ENCODE measurements at regions not wholly inside any gene's neighbourhood (a gene's known extent, or its start where the extent isn't known, plus 50 kb on each side); places are given as distances from the start of the nearest gene placed in this dataset.

DNA sequence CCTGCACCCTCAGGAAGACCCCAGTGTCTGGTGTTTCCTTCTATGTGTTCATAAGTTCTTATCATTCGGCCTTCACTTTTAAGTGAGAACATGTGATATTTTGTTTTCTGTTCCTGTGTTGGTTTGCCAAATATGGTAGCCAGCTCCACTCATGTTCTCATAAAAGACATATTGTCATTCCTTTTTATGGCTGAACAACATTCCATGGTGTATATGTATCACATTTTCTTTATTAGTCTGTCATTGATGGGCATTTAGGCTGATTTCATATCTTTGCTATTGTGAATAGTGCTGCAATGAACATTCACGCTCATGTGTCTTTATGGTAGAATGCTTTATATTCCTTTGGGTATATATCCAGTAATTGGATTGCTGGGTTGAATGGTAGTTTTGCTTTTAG is 645.1 kb downstream of the SLC16A7 start:
- DNase-seq (ENCODE audit: low spot score): no peak

DNA sequence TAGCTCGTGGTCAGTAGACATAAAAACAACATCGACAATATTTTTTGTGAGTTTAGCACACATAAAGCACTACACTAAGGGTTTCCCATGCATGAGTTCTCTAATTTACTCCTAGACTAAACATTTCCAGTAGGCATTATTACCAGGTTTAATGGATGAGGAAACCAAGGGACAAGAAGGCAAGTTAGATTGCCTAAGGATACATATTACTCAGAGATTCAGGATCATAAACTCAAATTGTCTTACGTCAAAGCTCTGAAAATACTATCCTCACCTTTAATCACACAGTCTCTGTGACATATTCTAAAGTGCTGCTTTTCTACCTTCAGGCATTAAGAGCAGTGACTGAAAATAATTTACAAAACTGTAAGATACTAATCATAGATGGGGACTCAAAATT is 655.3 kb downstream of the SLC16A7 start:
- DNase-seq (ENCODE audit: low spot score): no peak

- DNase-seq (ENCODE audit: low spot score): no peak
Measured at GRCh38 chr12:60252359-60253096, 656.7 kb downstream of the SLC16A7 start.

DNA sequence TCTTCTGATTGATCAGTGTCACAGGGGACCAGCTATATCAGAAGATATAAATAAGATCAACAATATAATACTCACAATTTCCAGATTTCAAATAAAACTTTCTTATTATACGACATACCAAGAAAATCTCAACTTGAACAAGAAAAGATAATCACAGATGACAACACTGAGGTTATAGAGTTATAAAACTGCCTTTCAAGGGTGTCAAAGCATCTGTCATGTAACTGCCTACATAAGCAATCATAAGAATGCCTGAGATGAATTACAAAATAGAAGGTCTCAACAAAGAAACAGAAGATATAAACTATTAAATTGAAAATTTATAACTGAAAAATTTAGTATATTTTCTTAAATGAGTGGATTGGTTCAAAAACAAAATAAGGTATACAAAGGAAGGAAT is 659.2 kb downstream of the SLC16A7 start:
- DNase-seq (ENCODE audit: low spot score): no peak

- DNase-seq (ENCODE audit: low spot score): no peak
Measured at GRCh38 chr12:60257063-60257462, 661.2 kb downstream of the SLC16A7 start.

DNA sequence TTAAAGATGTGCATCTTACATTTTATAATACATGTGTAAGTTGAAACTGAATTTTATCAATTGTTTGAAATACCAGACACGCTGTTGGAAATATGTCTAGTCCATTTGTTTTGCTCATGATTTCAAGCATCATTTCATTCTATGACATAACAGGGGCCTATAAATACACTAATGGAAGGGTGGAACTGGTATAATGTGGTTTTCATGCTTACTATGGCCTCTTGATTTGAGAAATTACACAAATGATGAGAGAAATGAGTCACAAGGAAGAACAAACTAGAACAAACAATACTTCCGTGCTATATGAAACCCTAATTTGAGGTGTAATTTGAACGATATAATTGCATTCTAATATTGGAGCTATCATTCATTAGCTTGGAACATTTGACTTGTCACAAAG is 663.4 kb downstream of the SLC16A7 start:
- DNase-seq (ENCODE audit: low spot score): no peak

GRCh38 chr12:60262378-60262777 is 666.5 kb downstream of the SLC16A7 start:
- DNase-seq (ENCODE audit: low spot score): no peak

GRCh38 chr12:60263161-60263560 is 667.3 kb downstream of the SLC16A7 start:
- no peak for DNase-seq (ENCODE audit: low spot score)

DNA sequence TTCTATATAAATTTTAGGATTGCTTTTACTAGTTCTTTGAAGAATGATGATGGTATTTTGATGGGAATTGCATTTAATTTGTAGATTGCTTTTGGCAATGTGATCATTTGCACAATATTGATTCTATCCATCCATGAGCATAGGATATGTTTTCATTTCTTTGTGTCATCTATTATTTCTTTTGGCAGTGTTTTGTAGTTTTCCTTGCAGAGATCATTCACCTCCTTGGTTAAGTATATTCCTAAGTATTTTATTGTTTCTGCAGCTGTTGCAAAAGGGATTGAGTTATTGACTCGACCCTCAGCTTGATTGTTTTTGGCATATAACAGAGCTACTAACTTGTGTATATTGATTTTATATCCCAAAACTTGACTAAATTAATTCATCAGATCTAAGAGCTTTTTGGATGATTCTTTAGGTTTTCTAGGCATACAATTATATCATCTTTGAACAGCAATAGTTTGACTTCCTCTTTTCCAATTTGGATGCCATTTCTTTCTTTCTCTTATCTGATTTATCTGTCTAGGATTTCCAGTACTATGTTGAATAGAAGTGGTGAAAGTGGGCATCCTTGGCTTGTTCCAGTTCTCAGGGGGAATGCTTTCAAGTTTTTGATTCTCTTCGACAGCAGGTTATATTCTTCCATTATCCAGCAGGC is 668.1 kb downstream of the SLC16A7 start:
- no peak for DNase-seq (ENCODE audit: low spot score)

DNA sequence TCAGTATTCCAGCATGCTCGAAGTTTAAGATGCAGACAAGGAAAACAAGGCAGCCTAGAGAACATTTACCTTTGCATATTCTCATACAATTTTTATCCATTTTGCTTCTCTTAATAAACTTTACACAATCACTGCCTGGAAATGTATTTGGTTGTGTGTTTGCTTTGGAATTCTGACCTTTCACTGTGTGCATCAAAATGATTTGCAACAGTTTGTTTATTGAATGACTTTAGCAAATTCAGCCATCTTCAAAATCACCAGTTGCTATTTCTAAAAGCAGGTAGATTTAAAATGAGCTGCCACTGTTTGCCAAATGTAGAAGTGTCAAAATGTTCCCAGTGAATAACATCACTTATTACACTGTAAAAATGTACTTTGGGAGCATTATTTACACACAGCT is 669.9 kb downstream of the SLC16A7 start:
- DNase-seq (ENCODE audit: low spot score): no peak

DNA sequence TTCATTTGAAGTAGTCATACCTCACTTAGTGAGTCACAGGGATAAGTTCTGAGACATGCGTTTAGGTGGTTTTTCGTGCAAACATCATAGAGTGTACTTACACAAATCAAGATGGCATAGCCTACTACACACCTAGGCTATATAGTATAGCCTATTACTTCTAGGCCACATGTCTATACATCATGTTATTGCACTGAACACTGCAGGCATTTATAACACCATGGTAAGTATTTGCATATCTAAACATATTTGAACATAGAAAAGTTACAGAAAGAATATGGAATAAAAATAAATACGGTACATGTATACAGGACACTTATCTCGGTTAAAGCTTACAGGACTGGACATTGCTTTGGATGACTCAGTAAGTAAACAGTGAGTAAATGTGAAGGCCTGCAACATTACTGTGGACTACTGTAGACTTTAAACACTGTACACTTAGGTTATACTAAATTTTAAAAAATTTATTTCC is 670.6 kb downstream of the SLC16A7 start:
- DNase-seq (ENCODE audit: low spot score): no peak

GRCh38 chr12:60269611-60270269 is 673.9 kb downstream of the SLC16A7 start:
- DNase-seq (ENCODE audit: low spot score): no peak

DNA sequence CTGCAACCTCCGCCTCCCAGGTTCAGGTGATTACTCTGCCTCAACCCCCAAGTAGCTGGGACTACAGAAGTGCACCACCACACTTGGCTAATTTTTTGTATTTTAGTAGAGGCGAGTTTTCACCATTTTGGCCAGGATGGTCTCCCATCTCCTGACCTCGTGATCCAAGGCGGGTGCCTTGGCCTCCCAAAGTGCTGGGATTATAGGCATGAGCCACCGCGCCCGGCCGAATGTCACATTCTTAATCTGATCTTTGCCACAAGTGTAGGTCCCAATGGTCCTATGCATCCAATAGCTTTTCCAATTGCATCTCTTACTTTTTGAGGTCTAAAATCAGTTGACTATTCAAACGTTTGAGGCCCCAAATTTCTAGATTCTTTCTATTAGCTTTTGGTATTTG is 676.0 kb downstream of the SLC16A7 start:
- no peak for DNase-seq (ENCODE audit: low spot score)

- no peak for DNase-seq (ENCODE audit: low spot score)
Measured at GRCh38 chr12:60278209-60278608, 682.4 kb downstream of the SLC16A7 start.

- no peak for DNase-seq (ENCODE audit: low spot score)
Measured at GRCh38 chr12:60279221-60279620, 683.4 kb downstream of the SLC16A7 start.

DNA sequence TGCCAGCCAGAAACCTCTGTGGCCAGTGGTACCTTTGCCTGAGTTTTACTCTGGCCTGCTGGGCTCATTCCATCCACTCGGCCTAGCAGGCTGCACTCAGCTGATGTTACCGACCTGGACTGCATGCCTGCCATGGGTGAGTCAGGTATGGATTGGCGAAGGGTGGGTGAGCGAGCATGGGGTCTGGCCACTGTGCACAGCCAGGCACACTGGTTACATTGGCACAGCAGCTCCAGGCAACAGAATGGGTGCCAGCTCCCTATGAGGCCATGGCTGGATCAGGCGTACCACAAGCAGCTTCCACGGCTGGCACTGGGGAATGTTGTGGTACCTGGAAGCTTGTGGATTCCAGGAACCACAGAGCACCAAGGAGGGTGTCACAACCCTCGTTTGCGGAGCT is 685.7 kb downstream of the SLC16A7 start:
- no peak for DNase-seq (ENCODE audit: low spot score)

DNA sequence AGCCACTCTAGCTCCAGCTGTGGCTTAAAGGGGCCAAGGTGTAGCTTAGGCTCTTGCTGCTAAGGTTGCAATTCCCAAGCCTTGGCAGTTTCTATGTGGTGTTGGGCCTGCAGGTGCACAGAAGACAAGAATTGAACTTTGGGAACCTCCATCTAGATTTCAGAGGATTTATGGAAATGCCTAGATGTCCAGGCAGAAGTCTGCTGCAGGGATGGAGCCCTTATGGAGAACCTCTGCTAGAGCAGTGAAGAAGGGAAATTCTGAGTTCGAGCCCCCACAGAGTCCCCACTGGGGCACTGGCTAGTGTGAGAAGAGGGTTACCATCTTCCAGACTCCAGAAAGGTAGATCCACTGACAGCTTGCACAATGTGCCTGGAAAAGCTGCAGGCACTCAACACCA is 694.7 kb downstream of the SLC16A7 start:
- DNase-seq (ENCODE audit: low spot score): no peak

GRCh38 chr12:60308366-60308991 is 712.6 kb downstream of the SLC16A7 start:
- no peak for DNase-seq (ENCODE audit: low spot score)

DNA sequence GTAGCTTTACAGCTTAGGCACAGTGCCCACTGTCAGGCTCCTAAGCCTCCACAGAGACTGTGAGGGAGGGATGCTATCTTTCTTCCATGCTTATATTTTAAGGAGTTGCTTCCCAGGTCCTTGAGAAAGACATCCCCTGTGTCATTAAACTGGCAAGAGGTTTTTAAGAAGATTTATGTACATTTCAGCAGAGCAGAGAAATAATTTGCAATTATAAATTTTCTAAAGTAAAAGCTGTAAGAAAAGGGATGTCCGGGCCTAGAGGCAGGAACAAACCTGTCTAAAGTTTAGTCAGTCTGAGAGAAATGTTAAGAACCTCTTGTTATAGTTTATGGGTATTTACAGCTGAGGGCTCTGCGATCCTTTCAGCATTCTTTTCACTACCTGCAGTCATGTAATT is 716.1 kb downstream of the SLC16A7 start:
- DNase-seq (ENCODE audit: low spot score): no peak

DNA sequence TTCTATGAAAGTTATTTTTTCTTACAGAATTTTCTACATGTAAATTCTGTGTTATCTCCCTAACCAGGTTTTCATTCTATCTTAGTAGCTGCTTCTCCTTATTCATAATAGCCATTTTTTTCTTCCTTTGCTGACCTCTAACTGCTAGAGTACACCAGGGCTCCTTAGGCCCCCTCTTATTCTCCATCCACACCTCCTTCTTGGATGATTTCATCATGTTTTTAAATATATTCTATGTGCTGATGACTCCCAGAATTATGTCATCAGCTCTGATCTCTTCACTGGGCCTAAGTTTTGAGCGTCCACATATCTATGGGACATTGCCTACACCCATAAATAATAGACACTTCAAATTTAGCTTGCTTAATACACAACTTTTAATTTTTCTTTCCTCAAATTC is 721.5 kb downstream of the SLC16A7 start:
- no peak for DNase-seq (ENCODE audit: low spot score)

- DNase-seq (ENCODE audit: low spot score): no peak
Measured at GRCh38 chr12:60324746-60325145, 728.9 kb downstream of the SLC16A7 start.

- no peak for DNase-seq (ENCODE audit: low spot score)
Measured at GRCh38 chr12:60333461-60333860, 737.6 kb downstream of the SLC16A7 start.

GRCh38 chr12:60335745-60336144 is 739.9 kb downstream of the SLC16A7 start:
- DNase-seq (ENCODE audit: low spot score): no peak
